ENCODE measurements at regions not wholly inside any gene's neighbourhood (a gene's known extent, or its start where the extent isn't known, plus 50 kb on each side); places are given as distances from the start of the nearest gene placed in this dataset.

DNA sequence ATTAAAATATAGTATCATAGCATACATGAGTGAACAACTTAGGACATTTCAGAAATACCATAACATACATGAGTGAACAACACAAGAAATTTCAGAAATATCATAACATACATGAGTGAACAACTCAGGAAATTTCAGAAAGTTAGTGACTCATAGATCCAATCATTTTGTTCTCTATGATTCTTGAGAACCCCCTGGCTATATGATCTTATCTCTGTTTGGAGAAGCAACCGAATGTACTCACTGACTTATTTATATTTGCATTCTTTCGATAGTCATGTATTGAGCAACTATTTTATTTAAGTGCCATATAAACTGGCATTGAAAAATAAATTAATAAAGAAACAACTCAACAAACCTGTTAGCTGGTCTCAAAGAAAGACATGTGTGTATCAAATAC is 251.1 kb downstream of the EFNB2 start:
- TF ChIP-seq CTCF (IDR thresholded peaks at IDR 0.05): no peak
- TF ChIP-seq POLR2A (IDR thresholded peaks at IDR 0.05): no peak

Measured in thyroid gland (tissue), 4 donors.